ENCODE measurements at regions not wholly inside any gene's neighbourhood (a gene's known extent, or its start where the extent isn't known, plus 50 kb on each side); places are given as distances from the start of the nearest gene placed in this dataset.
"Not testable (repeated sequence)": the region's sequence is repeated elsewhere in the genome, so short reads cannot be mapped to it uniquely, and the experiment has no call there.

DNA sequence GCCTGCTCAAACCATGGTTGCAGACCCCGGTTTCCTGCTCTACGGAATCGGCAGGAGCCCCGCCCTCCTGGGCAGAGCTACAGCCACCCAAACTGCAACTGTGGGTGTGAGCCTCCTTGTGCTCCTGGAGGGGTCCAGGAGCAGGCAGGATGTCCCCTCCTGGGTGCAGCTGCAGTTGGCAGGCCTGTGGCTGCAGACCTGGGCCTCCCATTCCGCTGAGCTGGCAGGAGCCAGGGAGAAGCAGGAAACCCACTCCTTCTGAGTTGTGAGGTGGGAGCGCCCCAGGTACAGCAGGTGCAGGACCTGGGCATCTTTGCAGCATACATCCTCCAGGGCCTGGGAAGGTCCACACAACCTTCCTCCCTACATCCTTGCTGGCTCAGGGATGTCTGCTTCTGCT, 578.7 kb upstream of the USP24 start:
- ATAC-seq = no peak
- DNase-seq = no peak
- no CpG with 5 or more reads among the region's 6 CpGs for WGBS (ENCODE audit: insufficient coverage, low coverage, low lambda C conversion rate, missing lambda C conversion rate)
- no peaks in the 10 kb centered on the region for H3K27me3 ChIP-seq
- no peak for TF ChIP-seq POLR2A (IDR thresholded peaks at IDR 0.05)
- TF ChIP-seq CTCF (IDR thresholded peaks at IDR 0.05) = no peak
- intact Hi-C loops (cut with DNase I) = no loop called here
- H3K27ac ChIP-seq = no peak overlapping the region
- H3K4me3 ChIP-seq = no peak overlapping the region
- H3K4me1 ChIP-seq = no peaks in the 10 kb centered on the region
- no peaks in the 10 kb centered on the region for H3K9me3 ChIP-seq
- H3K36me3 ChIP-seq = no peaks in the 10 kb centered on the region

DNA sequence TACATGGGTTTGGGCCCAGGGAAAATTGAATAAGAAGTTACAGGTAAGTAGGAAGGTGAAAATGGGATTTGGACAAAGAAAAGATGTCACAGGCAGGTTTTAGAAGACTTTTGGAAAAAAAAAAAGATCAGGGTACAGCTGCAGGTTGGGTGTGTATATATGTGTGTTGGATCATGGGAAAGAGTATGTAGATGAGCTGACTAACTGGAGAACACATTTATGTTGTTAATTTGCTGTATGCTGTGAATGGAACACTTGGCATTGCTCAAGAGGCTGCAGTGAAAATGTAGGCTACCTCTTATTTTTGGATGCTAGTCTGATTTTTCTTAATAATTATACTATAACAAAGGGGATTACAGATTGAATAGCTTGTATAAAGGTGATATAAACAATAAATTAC, 577.7 kb upstream of the USP24 start:
- Histone ChIP-seq H3K27ac (no peak overlapping the region), H3K9me3 (no peaks in the 10 kb centered on the region), H3K4me3 (no peak overlapping the region), H3K36me3 (no peaks in the 10 kb centered on the region), H3K27me3 (no peaks in the 10 kb centered on the region), H3K4me1 (no peaks in the 10 kb centered on the region)
- intact Hi-C loops (cut with DNase I) = no loop called here
- no peak for ATAC-seq
- no peak for TF ChIP-seq POLR2A (IDR thresholded peaks at IDR 0.05)
- no peak for TF ChIP-seq CTCF (IDR thresholded peaks at IDR 0.05)
- no peak for DNase-seq

- Histone ChIP-seq H3K4me3 (no peak overlapping the region), H3K27me3 (no peaks in the 10 kb centered on the region), H3K9me3 (no peaks in the 10 kb centered on the region), H3K27ac (no peak overlapping the region), H3K36me3 (no peaks in the 10 kb centered on the region), H3K4me1 (no peaks in the 10 kb centered on the region)
- WGBS (ENCODE audit: insufficient coverage, low coverage, low lambda C conversion rate, missing lambda C conversion rate) = 100% methylated on average over 1 of the region's 1 CpG
- intact Hi-C loops (cut with DNase I) = no loop called here
- ATAC-seq = no peak
- TF ChIP-seq CTCF (IDR thresholded peaks at IDR 0.05) (no peak), POLR2A (IDR thresholded peaks at IDR 0.05) (no peak)
- no peak for DNase-seq
Observed at GRCh38 chr1:55789466-55789865, 574.3 kb upstream of the USP24 start.

GRCh38 chr1:55786396-55786795, 571.2 kb upstream of the USP24 start:
- Histone ChIP-seq H3K9me3 (no peaks in the 10 kb centered on the region), H3K4me1 (no peaks in the 10 kb centered on the region), H3K27ac (no peak overlapping the region), H3K36me3 (no peaks in the 10 kb centered on the region), H3K4me3 (no peak overlapping the region), H3K27me3 (no peaks in the 10 kb centered on the region)
- intact Hi-C loops (cut with DNase I) = no loop called here
- no peak for ATAC-seq
- DNase-seq = no peak
- 28% methylated on average over 4 of the region's 4 CpGs for WGBS (ENCODE audit: insufficient coverage, low coverage, low lambda C conversion rate, missing lambda C conversion rate)
- no peak for TF ChIP-seq POLR2A (IDR thresholded peaks at IDR 0.05)
- TF ChIP-seq CTCF (IDR thresholded peaks at IDR 0.05) = no peak

- H3K27me3 ChIP-seq; intact Hi-C loops (cut with DNase I); ATAC-seq; H3K27ac ChIP-seq; H3K4me1 ChIP-seq; H3K36me3 ChIP-seq; H3K4me3 ChIP-seq; H3K9me3 ChIP-seq; DNase-seq: not testable (repeated sequence)
- 74% methylated on average over 3 of the region's 6 CpGs for WGBS (ENCODE audit: insufficient coverage, low coverage, low lambda C conversion rate, missing lambda C conversion rate)
Observed at GRCh38 chr1:55784941-55785450, 569.8 kb upstream of the USP24 start.
